ENCODE measurements at regions not wholly inside any gene's neighbourhood (a gene's known extent, or its start where the extent isn't known, plus 50 kb on each side); places are given as distances from the start of the nearest gene placed in this dataset.

- TF ChIP-seq ZNF592 (IDR thresholded peaks at IDR 0.05): no peak
- TF ChIP-seq RCOR1 (conservative IDR thresholded peaks at IDR 0.05; ENCODE audit: low read depth, low read length): no peak
Measured at GRCh38 chr14:87034680-87035079, 958.3 kb downstream of the GALC start (continued).

DNA sequence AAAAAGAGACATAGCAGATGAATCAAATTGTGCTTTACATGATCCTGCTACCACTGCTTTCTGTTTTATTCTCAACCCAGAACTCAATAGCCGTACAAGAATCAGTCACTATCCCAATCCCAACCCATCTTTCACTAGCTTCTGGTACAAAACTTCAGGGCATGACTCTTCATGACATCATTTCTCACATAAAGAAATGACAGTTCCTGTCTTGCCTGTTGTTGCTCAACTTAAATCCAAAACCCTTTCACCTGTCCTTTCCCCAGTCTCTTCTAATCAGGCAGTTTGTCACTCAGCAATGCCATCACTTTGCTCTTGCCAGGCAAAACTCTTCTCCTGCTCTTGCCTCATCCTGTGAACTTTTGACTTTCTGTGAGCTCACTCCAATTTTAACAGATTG is 962.8 kb downstream of the GALC start:
- no peak overlapping the region for H3K4me2 ChIP-seq (ENCODE audit: control insufficient read depth, insufficient read depth)
- no peak for FAIRE-seq
- TF ChIP-seq MEF2B (IDR thresholded peaks at IDR 0.05; ENCODE audit: partially characterized antibody, poor library complexity, severe bottlenecking): no peak
- no peak for TF ChIP-seq EZH2 (IDR thresholded peaks at IDR 0.05; ENCODE audit: borderline replicate concordance, control insufficient read depth, low read depth, low read length)
- TF ChIP-seq CREM (IDR thresholded peaks at IDR 0.05; ENCODE audit: low read depth): no peak
- no peak for TF ChIP-seq SPI1 (IDR thresholded peaks at IDR 0.05; ENCODE audit: borderline replicate concordance, insufficient read depth, low read depth, low read length)
- TF ChIP-seq, protein P1, sequence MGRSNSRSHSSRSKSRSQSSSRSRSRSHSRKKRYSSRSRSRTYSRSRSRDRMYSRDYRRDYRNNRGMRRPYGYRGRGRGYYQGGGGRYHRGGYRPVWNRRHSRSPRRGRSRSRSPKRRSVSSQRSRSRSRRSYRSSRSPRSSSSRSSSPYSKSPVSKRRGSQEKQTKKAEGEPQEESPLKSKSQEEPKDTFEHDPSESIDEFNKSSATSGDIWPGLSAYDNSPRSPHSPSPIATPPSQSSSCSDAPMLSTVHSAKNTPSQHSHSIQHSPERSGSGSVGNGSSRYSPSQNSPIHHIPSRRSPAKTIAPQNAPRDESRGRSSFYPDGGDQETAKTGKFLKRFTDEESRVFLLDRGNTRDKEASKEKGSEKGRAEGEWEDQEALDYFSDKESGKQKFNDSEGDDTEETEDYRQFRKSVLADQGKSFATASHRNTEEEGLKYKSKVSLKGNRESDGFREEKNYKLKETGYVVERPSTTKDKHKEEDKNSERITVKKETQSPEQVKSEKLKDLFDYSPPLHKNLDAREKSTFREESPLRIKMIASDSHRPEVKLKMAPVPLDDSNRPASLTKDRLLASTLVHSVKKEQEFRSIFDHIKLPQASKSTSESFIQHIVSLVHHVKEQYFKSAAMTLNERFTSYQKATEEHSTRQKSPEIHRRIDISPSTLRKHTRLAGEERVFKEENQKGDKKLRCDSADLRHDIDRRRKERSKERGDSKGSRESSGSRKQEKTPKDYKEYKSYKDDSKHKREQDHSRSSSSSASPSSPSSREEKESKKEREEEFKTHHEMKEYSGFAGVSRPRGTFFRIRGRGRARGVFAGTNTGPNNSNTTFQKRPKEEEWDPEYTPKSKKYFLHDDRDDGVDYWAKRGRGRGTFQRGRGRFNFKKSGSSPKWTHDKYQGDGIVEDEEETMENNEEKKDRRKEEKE (IDR thresholded peaks at IDR 0.05): no peak
- no peak for TF ChIP-seq SRF (IDR thresholded peaks at IDR 0.05; ENCODE audit: low read depth in 2 of 2, low read length in 2 of 2)
- TF ChIP-seq, protein P2, sequence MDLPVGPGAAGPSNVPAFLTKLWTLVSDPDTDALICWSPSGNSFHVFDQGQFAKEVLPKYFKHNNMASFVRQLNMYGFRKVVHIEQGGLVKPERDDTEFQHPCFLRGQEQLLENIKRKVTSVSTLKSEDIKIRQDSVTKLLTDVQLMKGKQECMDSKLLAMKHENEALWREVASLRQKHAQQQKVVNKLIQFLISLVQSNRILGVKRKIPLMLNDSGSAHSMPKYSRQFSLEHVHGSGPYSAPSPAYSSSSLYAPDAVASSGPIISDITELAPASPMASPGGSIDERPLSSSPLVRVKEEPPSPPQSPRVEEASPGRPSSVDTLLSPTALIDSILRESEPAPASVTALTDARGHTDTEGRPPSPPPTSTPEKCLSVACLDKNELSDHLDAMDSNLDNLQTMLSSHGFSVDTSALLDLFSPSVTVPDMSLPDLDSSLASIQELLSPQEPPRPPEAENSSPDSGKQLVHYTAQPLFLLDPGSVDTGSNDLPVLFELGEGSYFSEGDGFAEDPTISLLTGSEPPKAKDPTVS (IDR thresholded peaks at IDR 0.05; ENCODE audit: low read depth, low read length): no peak
- TF ChIP-seq NFYB (IDR thresholded peaks at IDR 0.05; ENCODE audit: insufficient read depth, low read depth, low read length): no peak
- TF ChIP-seq NKRF (conservative IDR thresholded peaks at IDR 0.05): no peak
- no peak for TF ChIP-seq ZNF384 (IDR thresholded peaks at IDR 0.05; ENCODE audit: borderline replicate concordance, low read depth, low read length)

More for the DNA sequence above, 962.8 kb downstream of the GALC start:
- H3K36me3 ChIP-seq (ENCODE audit: control insufficient read depth in 2 of 2, insufficient read depth in 2 of 2, low read length in 1 of 2): no peaks in the 10 kb centered on the region
- in situ Hi-C loops (cut with MboI): no loop called here
- DNase-seq (ENCODE audit: low read depth, low spot score) (no peak), ATAC-seq (no peak)
- SMC1A ChIA-PET (ENCODE audit: uncharacterized antibody, unreplicated experiment): no interaction called here
- no peaks in the 10 kb centered on the region for H3K4me1 ChIP-seq (ENCODE audit: control insufficient read depth, insufficient read depth, low read length)
- H3K27me3 ChIP-seq (replicated peaks in 1 of 2; ENCODE audit: control insufficient read depth in 2 of 2, insufficient read depth in 2 of 2, low read length in 1 of 2): no peaks in the 10 kb centered on the region
- H3K27ac ChIP-seq (ENCODE audit: control insufficient read depth, insufficient read depth): no peak overlapping the region
- no peak overlapping the region for H3K9ac ChIP-seq (ENCODE audit: control insufficient read depth, insufficient read depth, low read length)
- BruUV-seq (replicated peaks): no TSS peak
- POLR2A ChIA-PET: no interaction called here
- intact Hi-C loops (cut with micrococcal nuclease; ENCODE audit: unreplicated experiment): no loop called here
- no peak overlapping the region for H3K4me3 ChIP-seq
- H3K9me3 ChIP-seq (replicated peaks; ENCODE audit: control insufficient read depth, insufficient read depth, low read length): no peaks in the 10 kb centered on the region; the same call in 2 of the 3 replicates
- CTCF ChIA-PET: no interaction called here
- WGBS (ENCODE audit: insufficient coverage, insufficient replicate concordance, low lambda C conversion rate, missing lambda C conversion rate): 33% methylated on average over 1 of the region's 1 CpG
- no peaks in the 10 kb centered on the region for H3K79me2 ChIP-seq (ENCODE audit: control insufficient read depth, insufficient read depth, low read length)
- no peaks in the 10 kb centered on the region for H4K20me1 ChIP-seq (ENCODE audit: control insufficient read depth, insufficient read depth)
- RAD21 ChIA-PET (ENCODE audit: unreplicated experiment): no interaction called here
- H2AFZ ChIP-seq (ENCODE audit: control insufficient read depth, low read depth, low read length): no peak overlapping the region
